Thoracic aorta (tissue), 2 donors: ENCODE measurements at regions not wholly inside any gene's neighbourhood (a gene's known extent, or its start where the extent isn't known, plus 50 kb on each side); places are given as distances from the start of the nearest gene placed in this dataset.

ENCODE experiments used
- ATAC-seq: fragments of 150-250 bp; one replicate; pipeline ENCODE4 v1.8.0; 2017; ENCODE audit warnings: low read depth; ENCODE audit not compliant: insufficient number of reproducible peaks, low FRiP score
- DNase-seq: peaks from one replicate; pipeline ENCODE4 v3.0.0-alpha.2; 2020; ENCODE audit warnings: low spot score
- H3K27ac ChIP-seq, 2 donors: fragments of 200-600 bp; sonication (generic); 1 replicate in 1 of 2; 2 replicates in 1 of 2; pipeline ENCODE4 v1.5.1; 2016; ENCODE audit warnings: mild to moderate bottlenecking in 2 of 2, moderate library complexity in 2 of 2
- H3K27me3 ChIP-seq: fragments of 200-600 bp; sonication (generic); replicated peaks from 2 replicates; pipeline ENCODE4 v1.6.0; 2016; ENCODE audit warnings: mild to moderate bottlenecking; ENCODE audit not compliant: insufficient read depth
- H3K36me3 ChIP-seq: fragments of 200-600 bp; sonication (generic); one replicate; pipeline ENCODE4 v1.5.1; 2016
- H3K4me1 ChIP-seq, 2 donors: fragments of 200-600 bp; sonication (generic); 1 replicate in 1 of 2; 2 replicates in 1 of 2; pipeline versions ENCODE4 v1.5.1 to v1.6.0; 2016; ENCODE audit warnings: low read depth in 2 of 2, mild to moderate bottlenecking in 1 of 2; ENCODE audit not compliant: control insufficient read depth in 1 of 2
- H3K4me3 ChIP-seq: fragments of 200-600 bp; sonication (generic); 2 replicates; pipeline ENCODE4 v1.5.1; 2016; ENCODE audit warnings: mild to moderate bottlenecking
- H3K9me3 ChIP-seq: fragments of 200-600 bp; sonication (generic); 2 replicates; pipeline ENCODE4 v1.5.1; 2016
- TF ChIP-seq, protein P1 (sequence below): fragments of 200-600 bp; sonication (generic); IDR thresholded peaks from one replicate; pipeline ENCODE4 v1.5.1; 2019; ENCODE audit warnings: antibody characterized with exemption

DNA sequence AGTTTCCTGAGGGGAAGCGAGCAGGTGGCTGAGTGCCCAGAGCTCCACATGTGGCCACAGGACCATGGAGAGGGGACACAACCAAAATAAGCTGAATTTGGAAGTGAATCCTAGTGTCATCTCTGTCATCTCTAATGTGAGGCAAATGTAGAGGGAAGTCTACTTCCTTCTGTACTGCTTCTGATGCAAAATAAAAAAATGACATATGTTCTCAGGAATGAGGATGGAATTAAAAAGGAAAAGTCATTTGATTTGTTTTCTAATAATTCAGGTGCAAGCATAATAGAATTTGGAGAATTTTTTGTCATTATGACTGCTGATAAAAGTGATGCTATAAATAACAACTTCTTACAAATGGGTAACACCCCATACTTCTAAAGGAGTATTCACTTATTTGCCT is 59.5 kb upstream of the POU1F1 start:
- H3K27ac ChIP-seq: no peak overlapping the region
- no peaks in the 10 kb centered on the region for H3K36me3 ChIP-seq
- no peak overlapping the region for H3K4me3 ChIP-seq
- TF ChIP-seq, protein P1, sequence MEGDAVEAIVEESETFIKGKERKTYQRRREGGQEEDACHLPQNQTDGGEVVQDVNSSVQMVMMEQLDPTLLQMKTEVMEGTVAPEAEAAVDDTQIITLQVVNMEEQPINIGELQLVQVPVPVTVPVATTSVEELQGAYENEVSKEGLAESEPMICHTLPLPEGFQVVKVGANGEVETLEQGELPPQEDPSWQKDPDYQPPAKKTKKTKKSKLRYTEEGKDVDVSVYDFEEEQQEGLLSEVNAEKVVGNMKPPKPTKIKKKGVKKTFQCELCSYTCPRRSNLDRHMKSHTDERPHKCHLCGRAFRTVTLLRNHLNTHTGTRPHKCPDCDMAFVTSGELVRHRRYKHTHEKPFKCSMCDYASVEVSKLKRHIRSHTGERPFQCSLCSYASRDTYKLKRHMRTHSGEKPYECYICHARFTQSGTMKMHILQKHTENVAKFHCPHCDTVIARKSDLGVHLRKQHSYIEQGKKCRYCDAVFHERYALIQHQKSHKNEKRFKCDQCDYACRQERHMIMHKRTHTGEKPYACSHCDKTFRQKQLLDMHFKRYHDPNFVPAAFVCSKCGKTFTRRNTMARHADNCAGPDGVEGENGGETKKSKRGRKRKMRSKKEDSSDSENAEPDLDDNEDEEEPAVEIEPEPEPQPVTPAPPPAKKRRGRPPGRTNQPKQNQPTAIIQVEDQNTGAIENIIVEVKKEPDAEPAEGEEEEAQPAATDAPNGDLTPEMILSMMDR: no peak
- H3K4me1 ChIP-seq: no peaks in the 10 kb centered on the region
- ATAC-seq: no peak
- DNase-seq: no peak
- H3K9me3 ChIP-seq: no peaks in the 10 kb centered on the region
- no peaks in the 10 kb centered on the region for H3K27me3 ChIP-seq

DNA sequence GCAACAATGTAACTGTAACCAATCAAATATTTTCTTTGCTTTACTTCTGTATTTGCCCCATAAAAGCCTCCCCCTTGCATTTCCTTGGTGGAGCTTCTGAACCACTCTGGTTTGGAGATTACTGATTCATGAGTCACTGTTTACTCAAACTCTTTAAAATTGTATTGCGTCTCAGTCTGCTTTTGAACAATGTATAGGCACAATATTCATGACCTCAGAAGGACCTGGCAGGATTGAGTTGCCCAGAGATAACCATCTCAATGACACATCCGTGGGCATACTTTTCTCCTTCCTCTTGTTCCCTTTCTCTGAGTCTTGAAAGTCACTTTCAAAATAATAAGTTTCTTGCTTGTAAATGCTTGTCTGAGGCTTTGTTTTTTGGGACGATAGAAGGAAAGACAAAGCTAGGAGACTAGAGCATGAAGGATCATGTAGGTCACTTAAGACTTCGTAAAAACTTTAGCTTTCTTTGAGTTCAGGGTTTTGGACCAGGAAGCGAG is 57.1 kb upstream of the POU1F1 start:
- no peak overlapping the region for H3K27ac ChIP-seq
- ATAC-seq: no peak

DNA sequence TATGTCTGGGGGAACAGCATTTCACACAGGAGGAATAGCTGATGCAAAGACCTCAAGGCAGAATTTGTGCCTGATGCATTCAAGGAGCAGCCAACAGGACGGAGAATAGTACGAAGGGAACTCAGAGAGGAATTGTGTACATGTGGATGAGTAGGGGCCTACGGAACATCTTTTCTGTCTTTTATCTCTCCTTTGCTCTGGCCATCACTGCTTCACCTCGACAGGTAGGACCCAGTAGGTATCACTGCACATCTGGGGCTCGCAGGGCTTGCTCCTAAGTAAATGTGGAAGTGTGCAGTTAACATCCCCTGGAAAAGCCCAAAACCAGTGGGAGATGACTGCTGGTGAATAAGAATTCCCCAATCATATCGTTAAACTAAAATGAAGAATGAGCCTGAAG is 56.4 kb upstream of the POU1F1 start:
- no peaks in the 10 kb centered on the region for H3K9me3 ChIP-seq
- TF ChIP-seq, protein P1: no peak
- DNase-seq (no peak), ATAC-seq (no peak)
- no peak overlapping the region for H3K27ac ChIP-seq
- no peaks in the 10 kb centered on the region for H3K36me3 ChIP-seq
- no peaks in the 10 kb centered on the region for H3K4me1 ChIP-seq
- H3K27me3 ChIP-seq: no peaks in the 10 kb centered on the region
- no peak overlapping the region for H3K4me3 ChIP-seq

More for the DNA sequence above, 57.1 kb upstream of the POU1F1 start:
- no peak overlapping the region for H3K4me3 ChIP-seq
- TF ChIP-seq, protein P1: no peak
- no peaks in the 10 kb centered on the region for H3K27me3 ChIP-seq
- H3K9me3 ChIP-seq: no peaks in the 10 kb centered on the region
- no peak for DNase-seq
- no peaks in the 10 kb centered on the region for H3K4me1 ChIP-seq
- H3K36me3 ChIP-seq: no peaks in the 10 kb centered on the region

DNA sequence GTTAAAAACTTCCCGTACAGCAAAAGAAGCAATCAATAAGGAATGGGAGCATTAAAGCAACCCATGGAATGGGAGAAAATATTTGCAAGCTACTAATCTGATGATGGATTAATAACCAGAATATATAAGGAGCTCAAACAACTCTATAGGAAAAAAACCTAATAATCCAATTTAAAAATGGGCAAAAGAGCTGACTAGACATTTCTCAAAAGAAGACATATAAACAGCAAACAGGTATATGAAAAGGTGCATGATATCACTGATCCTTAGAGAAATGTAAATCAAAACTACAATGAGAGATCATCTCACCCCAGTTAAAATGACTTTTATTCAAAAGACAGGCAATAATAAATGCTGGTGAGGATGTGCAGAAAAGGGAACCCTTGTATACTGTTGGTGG is 52.7 kb upstream of the POU1F1 start:
- Histone ChIP-seq H3K9me3 (no peaks in the 10 kb centered on the region), H3K36me3 (no peaks in the 10 kb centered on the region), H3K27me3 (no peaks in the 10 kb centered on the region), H3K27ac (no peak overlapping the region), H3K4me1 (no peaks in the 10 kb centered on the region), H3K4me3 (no peak overlapping the region)
- TF ChIP-seq, protein P1: no peak
- DNase-seq (no peak), ATAC-seq (no peak)
